NB4 (cell line): ENCODE measurements at regions not wholly inside any gene's neighbourhood (a gene's known extent, or its start where the extent isn't known, plus 50 kb on each side); places are given as distances from the start of the nearest gene placed in this dataset.

ENCODE experiments used
- POLR2A ChIP-seq: IDR thresholded peaks from 2 replicates; pipeline ENCODE4 v1.6.1; 2011; ENCODE audit warnings: mild to moderate bottlenecking; ENCODE audit not compliant: insufficient read length; ENCODE audit errors: extremely low read depth
- TF ChIP-seq, protein P1 (sequence below): IDR thresholded peaks from one replicate; pipeline ENCODE4 v1.5.1; 2012; ENCODE audit warnings: low read depth, low read length

DNA sequence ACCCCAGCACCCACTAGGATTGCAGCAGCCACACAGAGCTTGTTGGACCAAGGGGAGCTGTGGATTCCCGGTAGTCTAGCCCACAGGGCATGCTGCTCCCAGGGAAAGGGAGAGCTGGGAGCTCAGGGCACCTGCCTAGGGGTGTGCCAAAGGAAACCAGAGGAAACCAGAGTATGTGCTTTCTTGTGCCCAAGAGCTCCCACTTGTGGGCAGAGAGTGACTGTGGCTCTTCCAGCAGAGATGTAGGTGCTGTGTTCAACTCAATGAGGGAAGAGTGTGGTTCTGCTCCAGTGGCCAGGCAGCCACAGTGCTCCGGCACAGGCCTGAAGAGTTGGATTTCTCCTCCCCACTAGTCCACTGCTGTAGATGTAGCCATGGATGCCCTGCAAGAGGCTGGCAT lies 1050.0 kb upstream of the INTU start:
- no peak for TF ChIP-seq POLR2A
- TF ChIP-seq, protein P1, sequence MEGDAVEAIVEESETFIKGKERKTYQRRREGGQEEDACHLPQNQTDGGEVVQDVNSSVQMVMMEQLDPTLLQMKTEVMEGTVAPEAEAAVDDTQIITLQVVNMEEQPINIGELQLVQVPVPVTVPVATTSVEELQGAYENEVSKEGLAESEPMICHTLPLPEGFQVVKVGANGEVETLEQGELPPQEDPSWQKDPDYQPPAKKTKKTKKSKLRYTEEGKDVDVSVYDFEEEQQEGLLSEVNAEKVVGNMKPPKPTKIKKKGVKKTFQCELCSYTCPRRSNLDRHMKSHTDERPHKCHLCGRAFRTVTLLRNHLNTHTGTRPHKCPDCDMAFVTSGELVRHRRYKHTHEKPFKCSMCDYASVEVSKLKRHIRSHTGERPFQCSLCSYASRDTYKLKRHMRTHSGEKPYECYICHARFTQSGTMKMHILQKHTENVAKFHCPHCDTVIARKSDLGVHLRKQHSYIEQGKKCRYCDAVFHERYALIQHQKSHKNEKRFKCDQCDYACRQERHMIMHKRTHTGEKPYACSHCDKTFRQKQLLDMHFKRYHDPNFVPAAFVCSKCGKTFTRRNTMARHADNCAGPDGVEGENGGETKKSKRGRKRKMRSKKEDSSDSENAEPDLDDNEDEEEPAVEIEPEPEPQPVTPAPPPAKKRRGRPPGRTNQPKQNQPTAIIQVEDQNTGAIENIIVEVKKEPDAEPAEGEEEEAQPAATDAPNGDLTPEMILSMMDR, result no peak
